GM12878 (cell line): ENCODE measurements at regions not wholly inside any gene's neighbourhood (a gene's known extent, or its start where the extent isn't known, plus 50 kb on each side); places are given as distances from the start of the nearest gene placed in this dataset.

Source experiments
- ATAC-seq: fragments of 200-7000 bp; cut with Tn5 transposase; 3 replicates; pipeline ENCODE4 v1.9.1; 2020; ENCODE audit warnings: mild to moderate bottlenecking, moderate library complexity
- BruUV-seq: library from RNA; stranded (reverse); fragments of 400-500 nt; replicated peaks from 2 replicates; lab custom pipeline; 2021; lab: Mats Ljungman, UMichigan
- CTCF ChIA-PET: fragments of 300-600 bp; sonication (Branson Sonifier 250); formaldehyde crosslinking; extraction: SDS; loops from one replicate; lab custom pipeline; 2021; ENCODE audit warnings: inconsistent platforms; lab: Yijun Ruan, JAX
- POLR2A ChIA-PET: fragments of 350-600 bp; formaldehyde crosslinking; extraction: SDS; loops from one replicate; lab custom pipeline; 2021; ENCODE audit warnings: inconsistent platforms; lab: Charles Lee
- RAD21 ChIA-PET: fragments of 300-600 bp; sonication (Branson Sonifier 250); formaldehyde crosslinking; loops from one replicate; lab custom pipeline; 2023; ENCODE audit warnings: antibody characterized with exemption; ENCODE audit not compliant: unreplicated experiment; lab: Charles Lee
- SMC1A ChIA-PET: fragments of 300-600 bp; sonication (Branson Sonifier 250); formaldehyde crosslinking; loops from one replicate; lab custom pipeline; 2023; ENCODE audit not compliant: unreplicated experiment, uncharacterized antibody; lab: Charles Lee
- DNase-seq: peaks from one replicate; pipeline ENCODE4 v3.0.0-alpha.2; 2011; ENCODE audit warnings: low read depth, low spot score
- FAIRE-seq: peaks from 3 replicates; lab custom pipeline; 2011; peaks lifted over from hg19 to GRCh38; lab: Jason Lieb, UNC
- H2AFZ ChIP-seq: 2 replicates; pipeline ENCODE4 v1.6.0; 2011; ENCODE audit warnings: low read depth, low read length, control low read depth; ENCODE audit not compliant: control insufficient read depth
- H3K27ac ChIP-seq: 2 replicates; pipeline ENCODE4 v1.5.1; 2011; ENCODE audit warnings: control low read depth; ENCODE audit not compliant: control insufficient read depth, insufficient read depth
- H3K27me3 ChIP-seq, 2 experiments: replicated peaks in 1 of 2; 2 replicates each; pipeline versions ENCODE4 v1.6.0 to v1.6.1; 2011; ENCODE audit warnings: low read length in 1 of 2; ENCODE audit not compliant: control insufficient read depth in 2 of 2, insufficient read depth in 2 of 2
- H3K36me3 ChIP-seq, 2 experiments: 2 replicates each; pipeline ENCODE4 v1.5.1; 2011; ENCODE audit warnings: low read length in 1 of 2; ENCODE audit not compliant: control insufficient read depth in 2 of 2, insufficient read depth in 2 of 2
- H3K4me1 ChIP-seq: 2 replicates; pipeline ENCODE4 v1.6.1; 2011; ENCODE audit warnings: mild to moderate bottlenecking, low read length, moderate library complexity, mixed read lengths; ENCODE audit not compliant: control insufficient read depth, insufficient read depth
- H3K4me2 ChIP-seq: 2 replicates; pipeline ENCODE4 v1.6.0; 2011; ENCODE audit warnings: control low read depth; ENCODE audit not compliant: control insufficient read depth, insufficient read depth
- H3K4me3 ChIP-seq: fragments of 200-600 bp; sonication (generic); 2 replicates; pipeline ENCODE4 v1.5.1; 2016
- H3K79me2 ChIP-seq: 2 replicates; pipeline ENCODE4 v1.6.0; 2011; ENCODE audit warnings: low read length; ENCODE audit not compliant: control insufficient read depth, insufficient read depth
- H3K9ac ChIP-seq: 2 replicates; pipeline ENCODE4 v1.8.0; 2011; ENCODE audit warnings: low read length, control low read depth, mixed read lengths; ENCODE audit not compliant: control insufficient read depth, insufficient read depth
- H3K9me3 ChIP-seq: replicated peaks from 3 replicates; pipeline ENCODE4 v1.5.1; 2011; ENCODE audit warnings: mild to moderate bottlenecking, low read length; ENCODE audit not compliant: control insufficient read depth, insufficient read depth
- H4K20me1 ChIP-seq: 2 replicates; pipeline ENCODE4 v1.6.0; 2011; ENCODE audit not compliant: control insufficient read depth, insufficient read depth
- FOXK2 ChIP-seq: fragments of 450-650 bp; IDR thresholded peaks from 2 replicates; pipeline ENCODE4 v1.6.1; 2017; ENCODE audit warnings: mild to moderate bottlenecking, moderate library complexity
- GATAD2B ChIP-seq: fragments of 450-650 bp; conservative IDR thresholded peaks from 2 replicates; pipeline ENCODE4 v1.6.1; 2017; ENCODE audit warnings: low read depth, mild to moderate bottlenecking, moderate library complexity
- MEF2B ChIP-seq: fragments of 450-650 bp; IDR thresholded peaks from 2 replicates; pipeline ENCODE4 v1.6.1; 2018; ENCODE audit warnings: mild to moderate bottlenecking, moderate library complexity; ENCODE audit not compliant: partially characterized antibody, poor library complexity, severe bottlenecking
- TBL1XR1 ChIP-seq: IDR thresholded peaks from 2 replicates; pipeline ENCODE4 v1.6.1; 2012; ENCODE audit warnings: low read depth, low read length, improper control_type of control experiment
- ZNF217 ChIP-seq: fragments of 450-650 bp; IDR thresholded peaks from 2 replicates; pipeline ENCODE4 v1.6.1; 2017; ENCODE audit warnings: antibody characterized with exemption, mild to moderate bottlenecking
- ZNF24 ChIP-seq: fragments of 450-650 bp; IDR thresholded peaks from 2 replicates; pipeline ENCODE4 v1.6.1; 2017; ENCODE audit warnings: antibody characterized with exemption, mild to moderate bottlenecking
- ZZZ3 ChIP-seq: IDR thresholded peaks from 2 replicates; pipeline ENCODE4 v1.6.1; 2011; ENCODE audit warnings: low read depth; ENCODE audit not compliant: control insufficient read depth, insufficient read length
- WGBS: methylation state at CpG from one replicate; pipeline ENCODE4 v1.1.6; 2016; ENCODE audit warnings: low lambda C conversion rate; ENCODE audit not compliant: insufficient replicate concordance, insufficient coverage; ENCODE audit errors: missing lambda C conversion rate; 5-methylcytosine and 5-hydroxymethylcytosine counted together
- in situ Hi-C: fragments of 300-500 bp; cut with MboI; formaldehyde crosslinking; loops from 9 replicates; pipeline ENCODE4 v1.14.3; 2018; ENCODE audit warnings: mixed read lengths
- intact Hi-C: fragments of 100-400 bp; cut with micrococcal nuclease; formaldehyde crosslinking; loops from one replicate; pipeline ENCODE4 v1.14.2; 2022; ENCODE audit not compliant: unreplicated experiment

DNA sequence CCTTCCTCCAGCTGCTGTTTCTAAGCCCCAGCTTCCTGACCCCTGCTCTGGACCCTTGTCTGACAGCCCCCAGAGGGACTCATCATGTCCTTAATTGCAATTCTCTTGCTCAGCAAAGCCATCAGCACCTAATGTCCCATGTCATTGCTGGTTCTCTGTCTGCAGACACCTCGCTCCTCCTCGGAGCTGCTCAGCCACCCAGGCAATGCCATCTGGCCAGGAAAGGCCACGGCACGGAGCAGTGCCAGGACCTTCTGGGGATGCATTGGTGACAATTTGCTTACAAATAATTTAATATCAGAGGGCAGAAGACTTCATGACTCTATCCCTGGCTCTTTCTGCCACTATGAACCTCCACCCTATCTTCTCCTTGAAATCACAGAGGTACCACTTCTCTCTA lies 107.0 kb upstream of the THY1 start:
- Histone ChIP-seq H3K36me3 (no peaks in the 10 kb centered on the region), H3K9me3 (no peaks in the 10 kb centered on the region), H3K79me2 (no peaks in the 10 kb centered on the region), H4K20me1 (no peaks in the 10 kb centered on the region; the same call in 1 of the 2 replicates), H3K4me1 (peaks cover 11% of the 10 kb centered on the region), H3K27ac (no peak overlapping the region), H3K27me3 (no peaks in the 10 kb centered on the region; a peak in 1 of 4 replicates), H3K4me3 (no peak overlapping the region), H2AFZ (no peak overlapping the region), H3K9ac (no peak overlapping the region), H3K4me2 (no peak overlapping the region)
- TF ChIP-seq MEF2B = no peak
- 0% methylated on average over 4 of the region's 4 CpGs for WGBS
- SMC1A ChIA-PET = interaction anchor here (0.9 kb wide), 1 partner anchor 18 kb away, joined by 3 read pairs; no protein-coding TSS in a partner anchor
- in situ Hi-C loops (no loop called here), intact Hi-C loops (no loop called here)
- CTCF ChIA-PET = interaction anchor here (0.5 to 0.9 kb wide), 3 partner anchors 36 to 56 kb away, joined by 3 to 6 read pairs (median 3); no protein-coding TSS in a partner anchor
- BruUV-seq = no TSS peak
- ATAC-seq = no peak
- RAD21 ChIA-PET = no interaction called here
- no peak for FAIRE-seq
- POLR2A ChIA-PET = no interaction called here
- no peak for DNase-seq

DNA sequence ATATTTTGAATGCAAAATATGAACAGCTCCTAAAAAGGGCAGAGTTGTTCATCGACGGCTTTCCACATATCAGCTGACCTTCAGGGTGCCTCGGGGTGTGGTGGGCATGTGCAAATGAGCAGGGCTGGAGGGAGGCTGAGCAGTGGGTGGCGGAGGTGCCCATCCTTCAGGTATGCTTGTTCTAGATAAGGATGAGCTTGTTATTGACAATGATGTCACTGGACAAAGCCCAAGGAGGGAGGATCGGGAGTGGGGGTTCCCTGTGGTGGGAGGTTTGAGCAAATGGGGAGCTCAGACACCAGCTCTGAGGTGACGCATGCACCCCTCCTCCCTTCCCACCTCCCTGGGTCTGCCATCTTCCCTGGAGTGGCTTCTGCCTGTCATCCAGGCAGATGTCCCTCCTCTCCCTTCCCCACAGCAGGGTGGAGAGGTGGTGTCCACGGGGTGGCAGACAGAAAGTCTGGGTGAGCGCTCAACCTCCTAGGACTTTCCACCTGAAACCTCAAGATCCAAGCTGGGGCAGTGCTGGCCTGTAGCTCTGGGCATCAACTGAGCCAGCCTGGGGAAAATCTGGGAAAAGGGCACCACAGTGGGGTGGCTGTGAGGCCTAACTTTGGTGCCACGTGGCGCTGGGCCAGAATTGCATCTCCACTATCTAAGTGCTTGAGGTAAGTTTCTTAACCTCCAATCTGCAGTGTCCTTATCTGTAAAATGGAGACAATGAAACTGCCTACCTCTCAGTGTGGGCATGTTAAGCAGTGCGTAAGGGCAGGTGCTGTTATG lies 106.3 kb upstream of the THY1 start:
- Histone ChIP-seq H3K79me2 (no peaks in the 10 kb centered on the region), H4K20me1 (no peaks in the 10 kb centered on the region; the same call in 1 of the 2 replicates), H3K36me3 (no peaks in the 10 kb centered on the region), H3K27ac (no peak overlapping the region), H3K9ac (no peak overlapping the region), H2AFZ (no peak overlapping the region), H3K9me3 (no peaks in the 10 kb centered on the region), H3K27me3 (no peaks in the 10 kb centered on the region; a peak in 1 of 4 replicates), H3K4me3 (no peak overlapping the region), H3K4me1 (peaks cover 12% of the 10 kb centered on the region), H3K4me2 (no peak overlapping the region)
- BruUV-seq = no TSS peak
- intact Hi-C loops (no loop called here), in situ Hi-C loops (no loop called here)
- DNase-seq (no peak), FAIRE-seq (no peak), ATAC-seq (no peak)
- TF ChIP-seq GATAD2B (no peak), ZNF217 (no peak), ZZZ3 (no peak), TBL1XR1 (no peak), FOXK2 (no peak), ZNF24 (no peak)
- SMC1A ChIA-PET = interaction anchor here (0.9 kb wide), 1 partner anchor 17 kb away, joined by 3 read pairs; no protein-coding TSS in a partner anchor
- CTCF ChIA-PET = interaction anchor here (0.5 to 0.8 kb wide), 2 partner anchors 35 to 49 kb away, joined by 3 to 6 read pairs; no protein-coding TSS in a partner anchor
- RAD21 ChIA-PET = interaction anchor here (1.0 kb wide), 1 partner anchor 13 kb away, joined by 3 read pairs; no protein-coding TSS in a partner anchor
- POLR2A ChIA-PET = no interaction called here
- 27% methylated on average over 11 of the region's 11 CpGs for WGBS
